GM19372 (cell line): ENCODE measurements at regions not wholly inside any gene's neighbourhood (a gene's known extent, or its start where the extent isn't known, plus 50 kb on each side); places are given as distances from the start of the nearest gene placed in this dataset.

Source experiments
- ATAC-seq: cut with Tn5 transposase; IDR thresholded peaks from one replicate; pipeline ENCODE4 v1.9.1; 2021; ENCODE audit warnings: mild to moderate bottlenecking, low read depth, moderate library complexity; ENCODE audit not compliant: unreplicated experiment

- no peak for ATAC-seq
Observed at GRCh38 chr15:96413657-96414056, 83.2 kb downstream of the NR2F2 start.

GRCh38 chr15:96414875-96415274, 84.4 kb downstream of the NR2F2 start:
- ATAC-seq, result no peak

- no peak for ATAC-seq
Observed at GRCh38 chr15:96415513-96416217, 85.2 kb downstream of the NR2F2 start.

- ATAC-seq, result no peak
Observed at GRCh38 chr15:96416218-96416933, 85.9 kb downstream of the NR2F2 start.

GRCh38 chr15:96416934-96417759, 86.6 kb downstream of the NR2F2 start:
- ATAC-seq, result no peak

- no peak for ATAC-seq
Observed at GRCh38 chr15:96417760-96418130, 87.2 kb downstream of the NR2F2 start.

GRCh38 chr15:96418146-96418545, 87.6 kb downstream of the NR2F2 start:
- ATAC-seq, result no peak

GRCh38 chr15:96421178-96421601, 90.7 kb downstream of the NR2F2 start:
- ATAC-seq, result no peak

- no peak for ATAC-seq
Observed at GRCh38 chr15:96422125-96422524, 91.6 kb downstream of the NR2F2 start.

GRCh38 chr15:96424674-96425073, 94.2 kb downstream of the NR2F2 start:
- ATAC-seq, result no peak

- no peak for ATAC-seq
Observed at GRCh38 chr15:96428742-96429141, 98.2 kb downstream of the NR2F2 start.

- ATAC-seq, result no peak
Observed at GRCh38 chr15:96431786-96432185, 101.3 kb downstream of the NR2F2 start.

- no peak for ATAC-seq
Observed at GRCh38 chr15:96435022-96435421, 104.5 kb downstream of the NR2F2 start.

GRCh38 chr15:96435841-96436240, 105.3 kb downstream of the NR2F2 start:
- ATAC-seq, result no peak

- no peak for ATAC-seq
Observed at GRCh38 chr15:96440978-96441377, 110.5 kb downstream of the NR2F2 start.

- no peak for ATAC-seq
Observed at GRCh38 chr15:96442076-96442475, 111.6 kb downstream of the NR2F2 start.

- no peak for ATAC-seq
Observed at GRCh38 chr15:96444865-96445264, 114.4 kb downstream of the NR2F2 start.

GRCh38 chr15:96448923-96449322, 118.4 kb downstream of the NR2F2 start:
- no peak for ATAC-seq

- ATAC-seq, result no peak
Observed at GRCh38 chr15:96457841-96458240, 127.3 kb downstream of the NR2F2 start.

- ATAC-seq, result no peak
Observed at GRCh38 chr15:96460106-96460505, 129.6 kb downstream of the NR2F2 start.
